ENCODE measurements at regions not wholly inside any gene's neighbourhood (a gene's known extent, or its start where the extent isn't known, plus 50 kb on each side); places are given as distances from the start of the nearest gene placed in this dataset.

DNA sequence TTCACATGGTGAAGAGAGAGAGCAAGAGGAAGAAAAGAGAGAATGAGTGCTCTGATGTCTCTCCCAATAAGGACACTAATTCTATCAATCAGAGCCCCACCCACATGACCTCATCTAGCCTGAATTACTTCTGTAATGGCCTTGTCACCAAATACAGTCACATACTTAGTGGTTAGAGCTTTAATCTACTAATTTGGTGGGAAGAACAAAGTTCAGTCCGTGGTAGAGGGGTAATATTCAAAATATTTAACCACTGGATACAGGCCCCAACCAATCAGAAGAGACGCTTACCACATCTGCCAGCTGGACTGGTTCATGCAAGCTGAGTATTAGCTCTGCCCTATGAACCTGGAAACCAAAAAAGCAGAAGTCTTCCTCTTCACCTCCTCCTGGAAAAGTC, 336.3 kb upstream of the NFE2L3 start:
- TF ChIP-seq, protein P1, sequence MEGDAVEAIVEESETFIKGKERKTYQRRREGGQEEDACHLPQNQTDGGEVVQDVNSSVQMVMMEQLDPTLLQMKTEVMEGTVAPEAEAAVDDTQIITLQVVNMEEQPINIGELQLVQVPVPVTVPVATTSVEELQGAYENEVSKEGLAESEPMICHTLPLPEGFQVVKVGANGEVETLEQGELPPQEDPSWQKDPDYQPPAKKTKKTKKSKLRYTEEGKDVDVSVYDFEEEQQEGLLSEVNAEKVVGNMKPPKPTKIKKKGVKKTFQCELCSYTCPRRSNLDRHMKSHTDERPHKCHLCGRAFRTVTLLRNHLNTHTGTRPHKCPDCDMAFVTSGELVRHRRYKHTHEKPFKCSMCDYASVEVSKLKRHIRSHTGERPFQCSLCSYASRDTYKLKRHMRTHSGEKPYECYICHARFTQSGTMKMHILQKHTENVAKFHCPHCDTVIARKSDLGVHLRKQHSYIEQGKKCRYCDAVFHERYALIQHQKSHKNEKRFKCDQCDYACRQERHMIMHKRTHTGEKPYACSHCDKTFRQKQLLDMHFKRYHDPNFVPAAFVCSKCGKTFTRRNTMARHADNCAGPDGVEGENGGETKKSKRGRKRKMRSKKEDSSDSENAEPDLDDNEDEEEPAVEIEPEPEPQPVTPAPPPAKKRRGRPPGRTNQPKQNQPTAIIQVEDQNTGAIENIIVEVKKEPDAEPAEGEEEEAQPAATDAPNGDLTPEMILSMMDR (IDR thresholded peaks at IDR 0.05) = no peak
- TF ChIP-seq EZH2 (IDR thresholded peaks at IDR 0.05; ENCODE audit: borderline replicate concordance, insufficient read depth, low read depth, low read length, poor library complexity, severe bottlenecking) = no peak
